Esophagus squamous epithelium (tissue), 5 donors: ENCODE measurements at regions not wholly inside any gene's neighbourhood (a gene's known extent, or its start where the extent isn't known, plus 50 kb on each side); places are given as distances from the start of the nearest gene placed in this dataset.
"Not testable (repeated sequence)": the region's sequence is repeated elsewhere in the genome, so short reads cannot be mapped to it uniquely, and the experiment has no call there.

Experiments used
- DNase-seq: peaks from one replicate; lab custom pipeline; 2025; lab: John Stamatoyannopoulos, UW
- H3K27ac ChIP-seq, 4 donors: fragments of 200-600 bp; sonication (generic); one replicate each; pipeline ENCODE4 v1.5.1; 2016 to 2019; ENCODE audit warnings: mild to moderate bottlenecking in 1 of 4
- H3K27me3 ChIP-seq, 4 donors: fragments of 200-600 bp; sonication (generic); 1 replicate in 3 of 4; 2 replicates in 1 of 4; pipeline versions ENCODE4 v1.5.1 to v1.6.0; 2017 to 2021; ENCODE audit warnings: antibody characterized with exemption in 1 of 4
- H3K36me3 ChIP-seq, 3 donors: fragments of 200-600 bp; sonication (generic); one replicate each; pipeline ENCODE4 v1.5.1; 2016 to 2019
- H3K4me1 ChIP-seq, 3 donors: fragments of 200-600 bp; sonication (generic); one replicate each; pipeline ENCODE4 v1.5.1; 2017 to 2019
- H3K4me3 ChIP-seq, 4 donors: fragments of 200-600 bp; sonication (generic); 1 replicate in 3 of 4; 2 replicates in 1 of 4; pipeline ENCODE4 v1.5.1; 2016 to 2019; ENCODE audit warnings: mild to moderate bottlenecking in 2 of 4, moderate library complexity in 1 of 4
- H3K9me3 ChIP-seq, 3 donors: fragments of 200-600 bp; sonication (generic); one replicate each; pipeline ENCODE4 v1.5.1; 2016 to 2019
- CTCF ChIP-seq, 6 experiments: fragments of 450-650 bp in 4 of 6; fragments of 200-600 bp in 2 of 6; sonication (generic) in 2 of 6; IDR thresholded peaks; one replicate each; pipeline ENCODE4 v1.5.1; 2016 to 2019; ENCODE audit warnings: antibody characterized with exemption in 6 of 6, mild to moderate bottlenecking in 4 of 6, moderate library complexity in 4 of 6
- POLR2A ChIP-seq, 4 donors: fragments of 450-650 bp; IDR thresholded peaks; one replicate each; pipeline ENCODE4 v1.6.1; 2017; ENCODE audit warnings: antibody characterized with exemption in 4 of 4, mild to moderate bottlenecking in 4 of 4, moderate library complexity in 3 of 4
- WGBS, 2 donors: methylation state at CpG; one replicate each; pipeline ENCODE4 v1.1.5; 2018; 5-methylcytosine and 5-hydroxymethylcytosine counted together
- intact Hi-C: fragments of 100-400 bp; cut with DNase I; formaldehyde crosslinking; loops from one replicate; pipeline ENCODE4 v1.15.0; 2022
- donor health status: DM: yes; HTN: yes; CAD: no.

- intact Hi-C loops, result no loop called here
- Histone ChIP-seq H3K4me3 (no peak overlapping the region), H3K4me1 (no peaks in the 10 kb centered on the region), H3K9me3 (no peaks in the 10 kb centered on the region), H3K36me3 (no peaks in the 10 kb centered on the region), H3K27me3 (peaks cover 0 to 10% (median 0%) of the 10 kb centered on the region in 4 donors), H3K27ac (no peak overlapping the region)
- WGBS, 2 donors, result 48 to 62% methylated on average over 4 of the region's 4 CpGs
- DNase-seq, result no peak
- no peak for TF ChIP-seq POLR2A (IDR thresholded peaks at IDR 0.05)
- no peak for TF ChIP-seq CTCF (IDR thresholded peaks at IDR 0.05)
Measured at GRCh38 chr14:21833836-21834235, 160.2 kb upstream of the OR4E1 start.

- intact Hi-C loops, result no loop called here
- 78 to 85% methylated on average over 6 to 7 of the region's 7 CpGs for WGBS, 2 donors
- TF ChIP-seq CTCF (IDR thresholded peaks at IDR 0.05) (no peak), POLR2A (IDR thresholded peaks at IDR 0.05) (no peak)
Measured at GRCh38 chr14:21825845-21826244, 152.2 kb upstream of the OR4E1 start.

GRCh38 chr14:21825149-21825743, 151.6 kb upstream of the OR4E1 start:
- Histone ChIP-seq H3K27ac (no peak overlapping the region), H3K4me1 (no peaks in the 10 kb centered on the region), H3K27me3 (peaks cover 0 to 10% (median 0%) of the 10 kb centered on the region in 4 donors), H3K9me3 (no peaks in the 10 kb centered on the region), H3K36me3 (no peaks in the 10 kb centered on the region), H3K4me3 (no peak overlapping the region)
- no peak for DNase-seq
- TF ChIP-seq CTCF (IDR thresholded peaks at IDR 0.05), result peak in 2 of 6 experiments; percentile 18 to 32
- no peak for TF ChIP-seq POLR2A (IDR thresholded peaks at IDR 0.05)
- WGBS, 2 donors, result 7 to 14% methylated on average over 4 of the region's 4 CpGs
- intact Hi-C loops, result no loop called here

More at GRCh38 chr14:21825845-21826244, 152.2 kb upstream of the OR4E1 start:
- no peak for DNase-seq
- H3K4me3 ChIP-seq, result no peak overlapping the region
- no peaks in the 10 kb centered on the region for H3K4me1 ChIP-seq
- no peaks in the 10 kb centered on the region for H3K9me3 ChIP-seq
- no peaks in the 10 kb centered on the region for H3K36me3 ChIP-seq
- H3K27ac ChIP-seq, result no peak overlapping the region
- peaks cover 0 to 10% (median 0%) of the 10 kb centered on the region in 4 donors for H3K27me3 ChIP-seq

- Histone ChIP-seq H3K4me3 (no peak overlapping the region), H3K9me3 (no peaks in the 10 kb centered on the region), H3K4me1 (no peaks in the 10 kb centered on the region), H3K27me3 (no peaks in the 10 kb centered on the region), H3K27ac (no peak overlapping the region), H3K36me3 (no peaks in the 10 kb centered on the region)
- intact Hi-C loops, result no loop called here
- TF ChIP-seq POLR2A (IDR thresholded peaks at IDR 0.05) (no peak), CTCF (IDR thresholded peaks at IDR 0.05) (no peak)
- no peak for DNase-seq
Measured at GRCh38 chr14:21822109-21822508, 148.5 kb upstream of the OR4E1 start.

GRCh38 chr14:21820631-21821030, 147.0 kb upstream of the OR4E1 start:
- no peak overlapping the region for H3K4me3 ChIP-seq
- WGBS, 2 donors, result 0% methylated on average over 1 of the region's 1 CpG
- no peaks in the 10 kb centered on the region for H3K27me3 ChIP-seq
- DNase-seq, result no peak
- TF ChIP-seq CTCF (IDR thresholded peaks at IDR 0.05), result no peak
- TF ChIP-seq POLR2A (IDR thresholded peaks at IDR 0.05), result no peak
- intact Hi-C loops, result no loop called here
- no peaks in the 10 kb centered on the region for H3K36me3 ChIP-seq
- no peak overlapping the region for H3K27ac ChIP-seq
- peaks cover 0 to 2% (median 0%) of the 10 kb centered on the region in 3 donors for H3K9me3 ChIP-seq
- no peaks in the 10 kb centered on the region for H3K4me1 ChIP-seq

GRCh38 chr14:21819891-21820290, 146.3 kb upstream of the OR4E1 start:
- DNase-seq, H3K4me1 ChIP-seq, H3K4me3 ChIP-seq, H3K27me3 ChIP-seq, H3K9me3 ChIP-seq, intact Hi-C loops, H3K27ac ChIP-seq, H3K36me3 ChIP-seq: not testable (repeated sequence)
- WGBS, 2 donors, result 18 to 25% methylated on average over 1 of the region's 1 CpG

- H3K4me1 ChIP-seq, DNase-seq, H3K9me3 ChIP-seq, intact Hi-C loops, H3K27ac ChIP-seq, H3K27me3 ChIP-seq, H3K36me3 ChIP-seq, H3K4me3 ChIP-seq: not testable (repeated sequence)
- WGBS, 2 donors, result 78 to 91% methylated on average over 3 of the region's 3 CpGs
Measured at GRCh38 chr14:21817010-21817409, 143.4 kb upstream of the OR4E1 start.
